ENCODE measurements at regions not wholly inside any gene's neighbourhood (a gene's known extent, or its start where the extent isn't known, plus 50 kb on each side); places are given as distances from the start of the nearest gene placed in this dataset.

DNA sequence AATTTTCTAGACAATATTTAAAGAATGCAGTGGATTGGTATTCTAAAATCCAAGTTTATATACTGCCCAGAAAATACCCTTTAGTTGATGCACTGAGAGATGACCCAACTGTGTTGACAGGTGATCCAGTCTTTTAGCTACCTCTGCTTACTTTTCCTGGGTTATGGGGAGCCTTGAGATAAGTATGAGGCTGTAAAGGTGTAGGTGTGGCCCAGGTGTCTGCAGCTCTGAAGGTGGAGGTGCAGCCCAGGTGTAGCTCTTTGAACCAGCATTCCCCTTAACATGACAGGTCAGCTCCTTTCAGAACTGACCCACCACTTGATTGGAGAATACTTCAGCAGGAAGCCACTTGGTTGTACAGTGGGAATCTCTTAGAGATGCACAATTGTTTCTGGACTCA is 62.3 kb upstream of the ACSL3 start:
- no peak for DNase-seq

GRCh38 chr2:222799262-222799918 is 61.4 kb upstream of the ACSL3 start:
- no peak for DNase-seq

DNA sequence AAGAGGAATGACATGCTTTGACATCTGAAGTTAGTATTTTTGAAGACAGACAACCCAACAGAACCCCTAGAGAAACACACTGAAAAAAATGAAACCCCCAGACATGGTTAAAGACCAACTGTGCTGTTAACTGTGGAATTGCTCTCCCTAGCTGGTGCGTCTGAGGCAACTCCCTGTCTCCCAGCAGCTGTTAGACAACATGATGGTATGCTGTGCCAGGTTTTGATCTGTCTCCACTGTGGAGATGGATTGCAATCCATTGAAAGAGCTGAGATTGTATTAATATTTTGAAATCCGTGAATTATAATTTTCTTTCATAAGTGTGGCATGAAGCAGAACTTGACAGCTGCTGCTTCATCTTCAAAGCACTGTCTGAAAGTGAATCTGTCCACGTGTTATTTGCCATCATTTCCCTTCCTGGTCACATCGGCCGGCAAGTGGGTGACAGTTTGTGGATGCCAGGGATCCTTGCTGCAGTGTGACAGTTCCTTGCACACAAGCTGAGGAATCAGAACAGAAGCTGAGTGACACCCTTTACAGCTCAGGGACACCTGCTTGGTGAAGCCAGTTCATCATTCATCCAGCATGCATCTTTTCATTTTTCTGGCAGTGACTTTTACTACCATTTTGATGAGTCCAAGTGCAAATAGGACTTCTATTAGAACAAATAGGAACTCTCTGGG is 58.2 kb upstream of the ACSL3 start:
- no peak for DNase-seq

GRCh38 chr2:222804351-222804750 is 56.5 kb upstream of the ACSL3 start:
- no peak for DNase-seq

DNA sequence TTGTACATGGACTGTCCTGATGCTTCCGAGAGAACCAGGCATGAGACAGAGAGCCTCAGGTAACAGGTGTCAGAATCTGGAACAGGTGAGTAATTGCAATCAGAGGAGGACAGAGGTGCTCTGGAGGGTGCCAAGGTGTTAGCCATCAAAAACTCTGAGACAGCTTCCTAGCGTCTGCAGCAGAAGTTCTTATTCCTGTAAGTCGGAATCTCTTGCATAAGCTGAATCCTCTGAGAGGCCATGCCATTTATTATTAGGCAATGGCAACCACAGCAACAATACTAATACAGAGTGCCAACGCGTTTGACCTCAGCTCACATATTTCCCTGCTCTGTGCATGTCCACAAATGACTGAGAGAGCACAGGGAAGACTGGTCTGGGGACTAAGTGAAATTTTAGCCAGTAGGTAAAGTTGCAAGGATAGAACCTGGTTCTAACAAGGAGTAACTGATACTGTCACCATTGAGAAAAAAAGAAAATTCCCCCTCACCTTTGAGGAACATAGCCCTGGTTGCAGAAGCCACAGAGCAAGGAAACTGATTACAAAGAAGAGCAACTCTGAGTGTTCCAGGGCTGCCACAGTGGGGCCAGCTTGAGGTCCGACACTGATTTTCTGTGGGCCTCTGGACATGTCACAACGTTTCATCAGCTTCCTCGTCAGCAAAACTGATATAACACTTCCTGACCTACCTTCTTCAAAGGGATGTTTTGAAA is 55.1 kb upstream of the ACSL3 start:
- DNase-seq, result no peak

DNA sequence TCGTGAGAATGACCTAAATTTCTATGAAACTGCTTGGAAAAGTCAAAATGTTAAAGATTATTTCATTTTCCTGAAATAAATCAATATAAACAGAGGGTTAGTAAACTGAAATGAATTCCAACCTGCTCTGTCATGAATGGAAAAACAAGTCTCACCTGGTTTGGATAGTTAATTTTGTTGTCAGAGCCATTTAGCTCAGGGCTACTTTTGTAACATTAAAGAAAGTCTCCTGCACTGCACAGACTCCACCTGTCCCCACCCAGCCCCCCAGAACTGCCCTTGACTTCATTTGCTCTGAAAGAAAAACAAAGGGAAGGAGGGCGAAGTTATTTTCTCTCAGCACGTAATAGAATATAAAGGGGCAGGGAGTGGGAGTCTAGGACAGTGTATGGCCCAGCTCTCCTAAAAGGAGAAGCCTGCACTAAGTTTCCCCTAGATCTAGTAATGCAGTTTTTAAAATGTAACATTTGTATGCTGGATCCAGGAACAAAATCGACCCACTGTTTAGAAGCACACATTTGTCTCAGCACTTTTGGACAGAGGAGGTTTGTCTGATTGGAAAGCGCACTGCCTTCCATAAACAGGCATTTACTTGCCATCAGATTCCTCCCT is 54.2 kb upstream of the ACSL3 start:
- DNase-seq, result no peak

DNA sequence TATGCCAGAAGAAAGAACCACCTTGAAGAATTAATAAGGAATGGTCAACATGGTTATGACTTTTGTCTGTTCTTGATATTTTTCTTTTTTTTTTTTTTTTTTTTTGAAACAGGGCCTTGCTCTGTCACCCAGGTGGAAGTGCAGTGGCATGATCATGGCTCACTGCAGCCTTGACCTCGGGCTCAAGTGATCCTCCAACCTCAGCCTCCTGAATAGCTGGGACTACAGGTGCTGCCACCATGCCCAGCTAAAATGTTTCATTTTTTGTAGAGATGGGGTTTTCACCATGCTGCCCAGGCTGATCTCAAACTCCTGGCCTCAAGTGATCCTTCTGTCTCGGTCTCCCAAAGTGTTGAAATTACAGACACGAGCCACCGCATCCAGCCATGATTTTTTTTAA is 53.4 kb upstream of the ACSL3 start:
- no peak for DNase-seq

DNA sequence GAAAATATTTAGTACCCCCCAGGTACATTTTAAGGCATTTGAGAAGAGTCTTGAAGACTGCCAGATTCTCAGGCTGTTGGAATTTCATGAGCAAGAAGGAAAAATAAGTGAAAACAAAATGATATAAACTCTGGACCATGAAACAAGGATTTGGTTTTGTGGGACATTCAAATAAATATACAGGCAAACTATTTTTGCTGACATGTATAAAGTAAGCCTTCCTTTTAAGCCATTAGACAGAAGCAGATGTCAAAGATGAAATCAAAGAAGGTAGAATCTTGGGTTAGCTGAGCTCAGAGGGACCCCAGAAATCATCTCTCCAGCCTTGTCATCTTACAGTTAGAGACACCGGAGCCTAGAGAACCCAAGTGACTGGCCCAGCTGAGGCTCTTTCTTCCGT is 51.3 kb upstream of the ACSL3 start:
- no peak for DNase-seq

GRCh38 chr2:222810044-222810443 is 50.8 kb upstream of the ACSL3 start:
- no peak for DNase-seq

All from NCI-H82 (cell line).